ENCODE measurements at regions not wholly inside any gene's neighbourhood (a gene's known extent, or its start where the extent isn't known, plus 50 kb on each side); places are given as distances from the start of the nearest gene placed in this dataset.
A peak's percentile ranks its signal among the peaks of the same experiment; 100 is the strongest.
"Not testable (repeated sequence)": the region's sequence is repeated elsewhere in the genome, so short reads cannot be mapped to it uniquely, and the experiment has no call there.

GRCh38 chr20:25867776-25868649, 171.4 kb upstream of the ZNF337 start:
- Histone ChIP-seq H3K4me3 (ENCODE audit: low read depth in 1 of 3, low read length in 3 of 3) (peak overlapping the region in 1 of 3 donors; percentile 27), H3K9me3 (ENCODE audit: control insufficient read depth in 4 of 4, low read length in 3 of 4) (no peaks in the 10 kb centered on the region), H3K27me3 (ENCODE audit: control insufficient read depth in 4 of 4, insufficient read depth in 4 of 4, low read length in 3 of 4) (peaks cover 0 to 4% (median 1%) of the 10 kb centered on the region in 4 donors), H3K9ac (ENCODE audit: low read depth in 1 of 2, low read length in 2 of 2) (no peak overlapping the region), H3K4me1 (ENCODE audit: control insufficient read depth in 4 of 4, insufficient read depth in 4 of 4, low read length in 3 of 4) (peaks cover 0 to 26% (median 13%) of the 10 kb centered on the region in 4 donors), H3K36me3 (ENCODE audit: control insufficient read depth in 4 of 4, insufficient read depth in 3 of 4, low read depth in 1 of 4, low read length in 3 of 4) (no peaks in the 10 kb centered on the region), H3K27ac (ENCODE audit: low read depth in 1 of 2, low read length in 2 of 2) (no peak overlapping the region)
- DNase-seq (ENCODE audit: low spot score), result no peak
- 23% methylated on average over 46 of the region's 46 CpGs for WGBS
- TF ChIP-seq, protein P1, sequence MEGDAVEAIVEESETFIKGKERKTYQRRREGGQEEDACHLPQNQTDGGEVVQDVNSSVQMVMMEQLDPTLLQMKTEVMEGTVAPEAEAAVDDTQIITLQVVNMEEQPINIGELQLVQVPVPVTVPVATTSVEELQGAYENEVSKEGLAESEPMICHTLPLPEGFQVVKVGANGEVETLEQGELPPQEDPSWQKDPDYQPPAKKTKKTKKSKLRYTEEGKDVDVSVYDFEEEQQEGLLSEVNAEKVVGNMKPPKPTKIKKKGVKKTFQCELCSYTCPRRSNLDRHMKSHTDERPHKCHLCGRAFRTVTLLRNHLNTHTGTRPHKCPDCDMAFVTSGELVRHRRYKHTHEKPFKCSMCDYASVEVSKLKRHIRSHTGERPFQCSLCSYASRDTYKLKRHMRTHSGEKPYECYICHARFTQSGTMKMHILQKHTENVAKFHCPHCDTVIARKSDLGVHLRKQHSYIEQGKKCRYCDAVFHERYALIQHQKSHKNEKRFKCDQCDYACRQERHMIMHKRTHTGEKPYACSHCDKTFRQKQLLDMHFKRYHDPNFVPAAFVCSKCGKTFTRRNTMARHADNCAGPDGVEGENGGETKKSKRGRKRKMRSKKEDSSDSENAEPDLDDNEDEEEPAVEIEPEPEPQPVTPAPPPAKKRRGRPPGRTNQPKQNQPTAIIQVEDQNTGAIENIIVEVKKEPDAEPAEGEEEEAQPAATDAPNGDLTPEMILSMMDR (IDR thresholded peaks at IDR 0.05; ENCODE audit: low read depth, low read length, missing input control), result no peak
- no peak for TF ChIP-seq NR2F2 (IDR thresholded peaks at IDR 0.05)

DNA sequence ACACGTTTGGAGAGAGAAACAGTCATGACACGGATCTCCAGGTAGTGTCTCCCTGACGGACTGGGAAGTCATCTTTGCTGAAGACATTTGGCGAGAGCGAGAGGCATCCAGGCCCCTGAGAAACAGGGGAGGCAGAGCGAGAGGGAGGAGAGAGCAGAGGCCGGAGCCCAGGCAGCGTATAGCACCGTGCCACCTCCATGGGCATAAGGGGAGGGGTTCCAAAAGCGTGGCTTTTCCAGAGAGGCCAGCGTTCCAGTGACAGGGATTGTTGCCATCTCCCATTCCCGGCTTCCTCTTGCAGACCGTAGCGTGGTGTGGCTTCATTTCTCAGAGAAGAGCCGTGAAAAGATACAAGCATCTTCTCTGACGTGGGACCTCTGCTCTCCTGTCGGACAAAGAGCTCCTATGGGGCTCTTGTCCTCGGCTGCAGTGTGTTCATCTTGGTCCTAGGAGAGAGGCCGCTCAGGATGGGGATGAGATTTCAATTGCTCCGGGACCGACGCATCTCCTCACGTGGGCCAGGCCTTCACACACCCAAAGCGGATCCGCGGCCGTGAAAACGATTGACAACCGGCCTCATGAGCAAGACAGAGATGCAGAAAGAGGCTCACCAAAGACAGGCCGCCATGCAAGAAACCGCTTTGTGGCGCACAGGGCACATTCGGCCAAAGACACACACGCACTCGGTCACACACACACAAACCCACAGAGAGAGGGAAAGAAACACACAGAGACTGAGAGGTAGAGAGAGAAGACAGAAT, 170.5 kb upstream of the ZNF337 start:
- peaks cover 0 to 33% (median 21%) of the 10 kb centered on the region in 4 donors for H3K4me1 ChIP-seq (ENCODE audit: control insufficient read depth in 4 of 4, insufficient read depth in 4 of 4, low read length in 3 of 4)
- not testable (repeated sequence) for DNase-seq (ENCODE audit: low spot score); H3K9ac ChIP-seq (ENCODE audit: low read depth in 1 of 2, low read length in 2 of 2)

DNA sequence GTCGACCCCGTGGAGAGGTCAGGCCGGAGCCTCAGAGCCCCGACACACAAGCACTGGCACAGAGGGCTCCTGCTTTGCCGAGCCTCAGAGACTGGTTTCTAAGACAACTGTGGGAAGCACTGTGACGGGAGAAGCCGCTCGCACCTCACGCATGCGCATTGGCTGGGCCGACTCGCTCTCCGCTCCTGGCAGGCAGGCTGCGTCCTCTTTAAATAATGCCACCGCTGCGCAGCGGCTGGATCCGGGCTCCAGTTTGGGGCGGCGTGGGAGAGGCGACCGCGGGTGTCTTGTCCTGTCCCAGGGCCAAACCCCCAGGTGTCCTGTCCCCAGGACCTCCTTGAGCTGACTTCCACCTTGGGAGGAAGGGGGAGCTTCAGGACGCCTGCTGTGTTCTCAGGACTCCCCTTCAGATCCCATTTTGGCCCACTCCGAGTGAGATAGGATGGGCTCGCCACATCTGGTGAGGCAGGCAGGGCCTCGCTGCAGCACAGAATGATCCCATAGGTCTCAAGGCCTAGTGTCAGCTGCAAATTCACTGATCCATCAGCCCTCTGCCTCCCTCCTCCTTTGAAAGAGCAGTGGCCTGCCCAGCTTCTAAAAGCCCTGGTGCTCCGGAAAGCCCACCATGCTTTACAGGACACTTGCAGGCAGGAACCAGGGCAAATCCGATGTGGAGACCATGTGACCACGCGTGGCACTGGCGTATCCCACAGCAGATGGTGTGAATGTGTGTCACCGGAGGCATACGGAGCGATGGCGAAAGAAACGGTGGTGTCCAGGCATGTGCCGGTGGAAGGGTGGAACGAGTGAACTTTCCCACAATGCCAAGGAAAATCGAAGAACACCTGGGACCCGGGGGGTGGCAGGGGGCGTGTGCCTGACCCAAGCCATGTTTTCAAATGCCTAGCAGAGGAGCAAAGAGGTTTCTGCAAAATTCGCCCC, 169.3 kb upstream of the ZNF337 start:
- 22% methylated on average over 43 of the region's 43 CpGs for WGBS
- H3K9ac ChIP-seq (ENCODE audit: low read depth in 1 of 2, low read length in 2 of 2), result no peak overlapping the region
- no peak for DNase-seq (ENCODE audit: low spot score)
- peaks cover 0 to 4% (median 1%) of the 10 kb centered on the region in 4 donors for H3K27me3 ChIP-seq (ENCODE audit: control insufficient read depth in 4 of 4, insufficient read depth in 4 of 4, low read length in 3 of 4)
- H3K27ac ChIP-seq (ENCODE audit: low read depth in 1 of 2, low read length in 2 of 2), result no peak overlapping the region
- H3K9me3 ChIP-seq (ENCODE audit: control insufficient read depth in 4 of 4, low read length in 3 of 4), result no peaks in the 10 kb centered on the region
- peak overlapping the region; percentile 24 to 41 (median 37) for H3K4me3 ChIP-seq (ENCODE audit: low read depth in 1 of 3, low read length in 3 of 3)
- H3K4me1 ChIP-seq (ENCODE audit: control insufficient read depth in 4 of 4, insufficient read depth in 4 of 4, low read length in 3 of 4), result peaks cover 1 to 42% (median 29%) of the 10 kb centered on the region in 4 donors
- TF ChIP-seq HNF4G (IDR thresholded peaks at IDR 0.05) (no peak), HNF4A (conservative IDR thresholded peaks at IDR 0.05) (no peak), JUND (IDR thresholded peaks at IDR 0.05) (no peak), MAX (IDR thresholded peaks at IDR 0.05) (no peak)
- H3K36me3 ChIP-seq (ENCODE audit: control insufficient read depth in 4 of 4, insufficient read depth in 3 of 4, low read depth in 1 of 4, low read length in 3 of 4), result no peaks in the 10 kb centered on the region

More for the DNA sequence above, 170.5 kb upstream of the ZNF337 start:
- H3K27me3 ChIP-seq (ENCODE audit: control insufficient read depth in 4 of 4, insufficient read depth in 4 of 4, low read length in 3 of 4); H3K36me3 ChIP-seq (ENCODE audit: control insufficient read depth in 4 of 4, insufficient read depth in 3 of 4, low read depth in 1 of 4, low read length in 3 of 4); H3K4me3 ChIP-seq (ENCODE audit: low read depth in 1 of 3, low read length in 3 of 3); H3K27ac ChIP-seq (ENCODE audit: low read depth in 1 of 2, low read length in 2 of 2); H3K9me3 ChIP-seq (ENCODE audit: control insufficient read depth in 4 of 4, low read length in 3 of 4): not testable (repeated sequence)
- WGBS, result 78% methylated on average over 35 of the region's 35 CpGs

DNA sequence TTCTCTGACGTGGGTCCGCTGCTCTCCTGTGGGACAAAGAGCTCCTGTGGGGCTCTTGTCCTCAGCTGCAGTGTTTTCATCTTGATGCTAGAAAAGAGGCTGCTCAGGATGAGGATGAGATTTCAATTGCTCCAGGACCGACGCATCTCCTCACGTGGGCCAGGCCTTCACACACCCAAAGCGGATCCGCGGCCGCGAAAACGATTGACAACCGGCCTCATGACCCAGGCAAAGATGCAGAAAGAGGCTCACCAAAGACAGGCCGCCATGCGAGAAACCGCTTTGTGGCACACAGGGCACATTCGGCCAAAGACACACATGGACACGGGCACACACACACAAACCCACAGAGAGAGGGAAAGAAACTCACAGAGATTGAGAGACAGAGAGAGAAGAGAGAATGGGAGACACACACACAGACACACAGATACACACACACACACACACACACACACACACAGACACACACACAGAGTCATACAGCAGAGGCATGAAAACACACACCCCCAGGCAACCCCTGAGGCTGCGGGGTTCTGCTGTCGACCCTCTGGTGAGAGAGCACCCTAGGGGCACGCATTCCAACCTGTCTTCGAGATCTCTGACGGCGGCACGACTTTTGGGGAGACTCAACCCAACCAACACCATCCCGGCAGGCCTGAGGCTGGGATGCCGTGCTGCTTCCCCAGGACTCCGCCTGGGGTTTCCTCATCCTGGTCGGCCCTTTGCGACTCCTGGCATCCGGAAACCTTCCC, 168.5 kb upstream of the ZNF337 start:
- not testable (repeated sequence) for H3K36me3 ChIP-seq (ENCODE audit: control insufficient read depth in 4 of 4, insufficient read depth in 3 of 4, low read depth in 1 of 4, low read length in 3 of 4); H3K9ac ChIP-seq (ENCODE audit: low read depth in 1 of 2, low read length in 2 of 2); H3K27ac ChIP-seq (ENCODE audit: low read depth in 1 of 2, low read length in 2 of 2); H3K27me3 ChIP-seq (ENCODE audit: control insufficient read depth in 4 of 4, insufficient read depth in 4 of 4, low read length in 3 of 4); DNase-seq (ENCODE audit: low spot score); H3K9me3 ChIP-seq (ENCODE audit: control insufficient read depth in 4 of 4, low read length in 3 of 4)
- WGBS, result 58% methylated on average over 30 of the region's 30 CpGs
- peak overlapping the region; percentile 24 to 41 (median 37) for H3K4me3 ChIP-seq (ENCODE audit: low read depth in 1 of 3, low read length in 3 of 3)
- peaks cover 1 to 42% (median 31%) of the 10 kb centered on the region in 4 donors for H3K4me1 ChIP-seq (ENCODE audit: control insufficient read depth in 4 of 4, insufficient read depth in 4 of 4, low read length in 3 of 4)
